GM21390 (cell line): ENCODE measurements at regions not wholly inside any gene's neighbourhood (a gene's known extent, or its start where the extent isn't known, plus 50 kb on each side); places are given as distances from the start of the nearest gene placed in this dataset.

Experiments used
- ATAC-seq: cut with Tn5 transposase; IDR thresholded peaks from one replicate; pipeline ENCODE4 v1.9.1; 2021; ENCODE audit not compliant: unreplicated experiment

- ATAC-seq = no peak
Observed at GRCh38 chr10:110432814-110433565, 64.7 kb upstream of the DUSP5 start.

- ATAC-seq = no peak
Observed at GRCh38 chr10:110433740-110434139, 64.0 kb upstream of the DUSP5 start.

- no peak for ATAC-seq
Observed at GRCh38 chr10:110434489-110435096, 63.1 kb upstream of the DUSP5 start.

- no peak for ATAC-seq
Observed at GRCh38 chr10:110436554-110437350, 61.0 kb upstream of the DUSP5 start.

GRCh38 chr10:110437351-110437605 lies 60.4 kb upstream of the DUSP5 start:
- ATAC-seq = no peak

GRCh38 chr10:110437761-110438341 lies 59.9 kb upstream of the DUSP5 start:
- no peak for ATAC-seq

GRCh38 chr10:110442746-110443145 lies 55.0 kb upstream of the DUSP5 start:
- no peak for ATAC-seq

- no peak for ATAC-seq
Observed at GRCh38 chr10:110443239-110444003, 54.3 kb upstream of the DUSP5 start.

- no peak for ATAC-seq
Observed at GRCh38 chr10:110444004-110444337, 53.7 kb upstream of the DUSP5 start.

- no peak for ATAC-seq
Observed at GRCh38 chr10:110445871-110446270, 51.8 kb upstream of the DUSP5 start.

- ATAC-seq = no peak
Observed at GRCh38 chr10:110446277-110446676, 51.4 kb upstream of the DUSP5 start.

- ATAC-seq = no peak
Observed at GRCh38 chr10:110446954-110447608, 50.6 kb upstream of the DUSP5 start.

- no peak for ATAC-seq
Observed at GRCh38 chr10:110447886-110448285, 49.8 kb upstream of the DUSP5 start.
